Epithelial cell of esophagus (primary cell): ENCODE measurements at regions not wholly inside any gene's neighbourhood (a gene's known extent, or its start where the extent isn't known, plus 50 kb on each side); places are given as distances from the start of the nearest gene placed in this dataset.

Source experiments
- DNase-seq: peaks from one replicate; pipeline ENCODE4 v3.0.0; 2010; ENCODE audit warnings: low read depth
- H3K4me3 ChIP-seq: 2 replicates; pipeline ENCODE4 v1.5.1; 2011; ENCODE audit warnings: mild to moderate bottlenecking, low read length, control low read depth
- CTCF ChIP-seq: IDR thresholded peaks from 2 replicates; pipeline ENCODE4 v1.5.1; 2011; ENCODE audit warnings: low read depth, mild to moderate bottlenecking, low read length, control low read depth, inconsistent platforms; ENCODE audit not compliant: insufficient read depth; ENCODE audit errors: missing control alignments

GRCh38 chr10:78435484-78436221, 402.0 kb downstream of the RPS24 start:
- TF ChIP-seq CTCF, result no peak
- no peak for DNase-seq
- no peak overlapping the region for H3K4me3 ChIP-seq

GRCh38 chr10:78436222-78436573, 402.5 kb downstream of the RPS24 start:
- no peak for DNase-seq
- TF ChIP-seq CTCF, result no peak
- H3K4me3 ChIP-seq, result no peak overlapping the region

- no peak for DNase-seq
Measured at GRCh38 chr10:78436706-78437406, 403.2 kb downstream of the RPS24 start.

GRCh38 chr10:78437407-78437768, 403.7 kb downstream of the RPS24 start:
- DNase-seq, result no peak
- TF ChIP-seq CTCF, result no peak
- no peak overlapping the region for H3K4me3 ChIP-seq

More at GRCh38 chr10:78436706-78437406, 403.2 kb downstream of the RPS24 start:
- no peak overlapping the region for H3K4me3 ChIP-seq
- TF ChIP-seq CTCF, result no peak

GRCh38 chr10:78437998-78438906, 404.6 kb downstream of the RPS24 start:
- no peak overlapping the region for H3K4me3 ChIP-seq
- TF ChIP-seq CTCF, result no peak
- DNase-seq, result no peak

GRCh38 chr10:78438907-78439809, 405.5 kb downstream of the RPS24 start:
- H3K4me3 ChIP-seq, result no peak overlapping the region
- DNase-seq, result no peak
- no peak for TF ChIP-seq CTCF
